ENCODE measurements at regions not wholly inside any gene's neighbourhood (a gene's known extent, or its start where the extent isn't known, plus 50 kb on each side); places are given as distances from the start of the nearest gene placed in this dataset.

DNA sequence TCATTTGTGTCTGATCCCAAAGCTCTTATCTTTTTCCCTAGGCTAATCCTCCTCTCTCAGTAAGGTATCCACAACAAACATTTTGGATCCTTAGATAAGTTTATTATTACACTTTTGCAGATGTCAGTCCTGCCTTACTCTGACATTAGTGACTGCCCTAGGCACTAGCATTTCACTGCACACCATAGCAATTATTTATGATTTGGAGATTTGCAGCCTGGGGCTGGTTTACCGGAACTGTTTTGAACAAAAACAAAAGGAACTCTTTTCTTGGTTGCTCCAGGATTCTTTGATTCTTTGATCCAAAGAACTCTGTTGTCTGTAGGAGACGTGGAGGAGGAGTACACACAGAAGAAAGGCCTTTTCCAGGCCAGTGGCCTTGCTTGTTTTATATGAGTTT, 80.4 kb downstream of the EDNRB start:
- no peak for DNase-seq (ENCODE audit: low read depth in 4 of 4, low spot score in 2 of 4)

DNA sequence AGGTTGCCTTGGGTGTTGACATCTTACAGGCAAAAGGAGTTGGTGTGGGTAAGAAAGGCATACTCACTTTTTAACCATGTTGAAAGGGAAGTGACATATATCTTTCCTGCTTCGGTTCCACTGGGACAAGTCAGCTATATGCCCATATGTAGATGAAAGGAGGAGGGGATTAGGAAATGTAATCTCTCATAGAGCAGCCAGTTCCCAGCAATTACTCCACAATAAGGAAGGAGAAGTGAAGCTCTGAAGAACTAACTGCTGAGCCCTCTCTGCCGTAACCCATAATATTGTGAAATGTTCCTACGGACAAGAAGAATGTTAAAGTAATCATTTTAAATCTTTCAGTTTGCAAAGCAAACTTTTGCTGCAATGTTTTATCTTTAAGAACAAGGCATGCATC, 82.2 kb downstream of the EDNRB start:
- DNase-seq (ENCODE audit: low read depth in 4 of 4, low spot score in 2 of 4) = no peak

DNA sequence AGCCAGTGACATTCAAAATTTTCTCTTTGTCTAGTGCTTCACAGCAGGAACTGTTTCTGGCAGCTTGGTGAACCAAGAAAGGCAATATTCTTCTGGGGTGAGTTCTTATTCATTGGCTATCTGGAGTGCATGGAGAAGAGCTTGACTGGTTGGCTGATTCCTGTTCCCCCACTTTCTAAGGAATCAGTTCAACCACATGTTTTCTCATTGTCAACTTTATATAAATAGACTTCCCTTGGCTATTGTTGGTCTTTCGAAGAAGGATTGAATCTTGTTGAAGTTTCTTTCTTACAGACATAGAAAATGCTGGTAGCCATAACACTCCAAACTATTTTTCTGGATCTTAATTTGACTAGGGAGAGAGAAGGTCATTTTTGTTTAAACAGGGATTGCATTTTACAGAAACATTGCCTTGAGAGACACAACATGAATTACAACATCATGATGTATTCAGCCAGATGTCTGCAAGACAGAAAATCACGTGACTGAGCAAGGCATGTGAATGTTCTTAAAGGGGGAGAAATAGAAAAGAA, 85.2 kb downstream of the EDNRB start:
- peak in 1 of 4 donors; percentile 4 for DNase-seq (ENCODE audit: low read depth in 4 of 4, low spot score in 2 of 4)

- DNase-seq (ENCODE audit: low read depth in 4 of 4, low spot score in 2 of 4) = no peak
Observed at GRCh38 chr13:77832339-77833100, 86.1 kb downstream of the EDNRB start.

GRCh38 chr13:77831866-77832265, 86.8 kb downstream of the EDNRB start:
- no peak for DNase-seq (ENCODE audit: low read depth in 4 of 4, low spot score in 2 of 4)

GRCh38 chr13:77829963-77830362, 88.7 kb downstream of the EDNRB start:
- DNase-seq (ENCODE audit: low read depth in 4 of 4, low spot score in 2 of 4) = no peak

GRCh38 chr13:77828799-77829198, 89.8 kb downstream of the EDNRB start:
- DNase-seq (ENCODE audit: low read depth in 4 of 4, low spot score in 2 of 4) = no peak

DNA sequence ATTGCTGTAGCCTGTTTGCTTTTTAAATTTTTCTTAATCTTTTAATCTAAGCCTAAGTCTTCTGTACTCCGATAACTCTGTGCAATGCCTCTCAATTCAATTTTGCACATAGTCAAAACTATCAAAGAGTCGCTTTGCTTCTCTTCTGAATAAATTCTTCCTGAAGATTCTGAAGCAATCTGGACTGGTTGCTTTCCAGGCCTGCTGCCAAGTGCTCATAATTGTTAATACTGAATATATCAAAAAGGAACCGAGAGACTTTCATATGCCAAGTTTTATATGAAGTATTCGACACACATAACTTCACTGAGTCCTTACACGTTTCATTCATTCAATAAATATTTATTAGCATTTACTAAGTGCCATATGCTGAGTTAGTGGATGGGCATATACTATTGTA, 91.3 kb downstream of the EDNRB start:
- DNase-seq (ENCODE audit: low read depth in 4 of 4, low spot score in 2 of 4) = no peak

GRCh38 chr13:77820431-77821149, 98.0 kb downstream of the EDNRB start:
- DNase-seq (ENCODE audit: low read depth in 4 of 4, low spot score in 2 of 4) = no peak

- no peak for DNase-seq (ENCODE audit: low read depth in 4 of 4, low spot score in 2 of 4)
Observed at GRCh38 chr13:77817521-77817920, 101.1 kb downstream of the EDNRB start.

DNA sequence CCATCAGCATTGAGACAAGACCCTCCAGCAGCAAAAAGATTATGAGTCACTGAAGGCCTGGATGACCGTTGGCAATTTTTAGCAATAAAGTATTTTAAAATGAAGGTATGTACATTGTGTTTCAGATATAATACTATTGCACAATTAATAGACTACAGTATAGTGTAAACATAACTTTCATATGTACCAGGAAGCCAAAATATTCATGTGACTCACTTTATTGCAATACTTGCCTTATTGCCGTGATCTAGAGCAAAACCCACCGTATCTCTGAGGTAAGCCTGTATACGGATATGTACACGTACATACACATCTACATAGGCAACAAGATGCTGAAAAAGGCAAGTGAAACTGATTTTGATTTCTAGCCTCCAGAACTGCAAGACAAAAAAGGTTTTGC, 103.3 kb downstream of the EDNRB start:
- DNase-seq (ENCODE audit: low read depth in 4 of 4, low spot score in 2 of 4) = no peak
